GM19328 (cell line): ENCODE measurements at regions not wholly inside any gene's neighbourhood (a gene's known extent, or its start where the extent isn't known, plus 50 kb on each side); places are given as distances from the start of the nearest gene placed in this dataset.
"Not testable (repeated sequence)": the region's sequence is repeated elsewhere in the genome, so short reads cannot be mapped to it uniquely, and the experiment has no call there.

Experiments
- ATAC-seq: cut with Tn5 transposase; IDR thresholded peaks from one replicate; pipeline ENCODE4 v1.9.1; 2021; ENCODE audit warnings: mild to moderate bottlenecking, moderate library complexity; ENCODE audit not compliant: unreplicated experiment

DNA sequence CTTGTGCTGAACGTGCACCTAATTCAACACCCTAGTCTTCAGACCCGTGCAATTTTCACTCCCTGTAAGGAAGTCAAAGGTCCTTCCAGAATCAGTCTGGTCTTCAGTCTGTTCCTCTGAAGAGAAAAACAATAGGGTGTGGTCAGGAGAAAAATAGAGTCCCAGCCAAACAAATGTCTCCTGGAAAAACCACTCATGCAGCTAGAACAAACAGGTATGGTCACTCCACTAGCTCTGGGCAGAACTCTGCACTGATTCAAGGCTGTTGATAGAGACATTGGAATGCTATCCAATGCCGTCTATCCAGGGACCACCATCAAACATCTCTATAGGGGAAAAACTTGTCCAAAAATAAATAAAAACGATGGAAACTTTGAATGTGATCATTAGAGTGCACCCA is 81.8 kb upstream of the MAP3K1 start:
- ATAC-seq: no peak

DNA sequence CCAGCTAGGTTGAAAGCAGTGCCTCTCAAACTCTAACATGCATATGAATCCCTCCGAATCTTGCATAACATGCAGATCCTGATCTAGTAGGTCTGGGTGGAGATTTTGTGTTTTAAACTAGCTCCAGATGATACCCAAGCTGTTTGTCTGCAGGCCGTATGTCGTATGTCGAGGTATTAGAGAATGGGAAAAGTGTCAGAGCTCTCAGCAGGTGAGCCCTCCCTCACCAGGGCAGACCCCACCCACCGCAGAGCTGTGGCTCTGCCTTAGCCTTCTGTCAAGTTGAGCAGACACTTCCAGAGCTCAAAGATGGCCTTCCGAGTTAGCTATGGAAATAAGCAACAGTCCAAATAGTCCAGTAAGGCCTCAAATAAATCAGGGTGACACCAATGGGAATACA is 83.2 kb upstream of the MAP3K1 start:
- no peak for ATAC-seq

GRCh38 chr5:56731473-56731872 is 83.9 kb upstream of the MAP3K1 start:
- not testable (repeated sequence) for ATAC-seq

DNA sequence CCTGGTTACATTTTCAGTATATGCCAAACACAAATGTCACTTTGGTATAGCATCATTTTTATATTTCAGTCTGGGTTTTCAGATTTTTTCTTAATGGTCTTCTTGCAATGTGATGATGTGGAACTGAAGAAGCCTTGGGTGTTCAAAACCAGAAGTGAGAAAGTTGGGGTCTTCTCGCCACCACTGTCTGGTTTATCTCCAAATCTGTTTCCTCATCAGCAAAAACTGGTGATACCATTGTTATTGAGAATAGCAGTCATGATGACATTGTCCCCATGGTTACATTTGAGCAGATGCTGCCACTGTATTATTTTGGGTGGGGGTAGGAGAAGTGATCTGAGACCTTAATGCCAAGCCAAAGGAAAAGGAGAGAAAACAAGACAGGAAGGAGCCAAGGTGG is 85.9 kb upstream of the MAP3K1 start:
- ATAC-seq: no peak

- ATAC-seq: no peak
Measured at GRCh38 chr5:56725711-56726411, 89.5 kb upstream of the MAP3K1 start.

GRCh38 chr5:56724857-56725256 is 90.5 kb upstream of the MAP3K1 start:
- not testable (repeated sequence) for ATAC-seq

GRCh38 chr5:56722317-56722716 is 93.0 kb upstream of the MAP3K1 start:
- no peak for ATAC-seq

DNA sequence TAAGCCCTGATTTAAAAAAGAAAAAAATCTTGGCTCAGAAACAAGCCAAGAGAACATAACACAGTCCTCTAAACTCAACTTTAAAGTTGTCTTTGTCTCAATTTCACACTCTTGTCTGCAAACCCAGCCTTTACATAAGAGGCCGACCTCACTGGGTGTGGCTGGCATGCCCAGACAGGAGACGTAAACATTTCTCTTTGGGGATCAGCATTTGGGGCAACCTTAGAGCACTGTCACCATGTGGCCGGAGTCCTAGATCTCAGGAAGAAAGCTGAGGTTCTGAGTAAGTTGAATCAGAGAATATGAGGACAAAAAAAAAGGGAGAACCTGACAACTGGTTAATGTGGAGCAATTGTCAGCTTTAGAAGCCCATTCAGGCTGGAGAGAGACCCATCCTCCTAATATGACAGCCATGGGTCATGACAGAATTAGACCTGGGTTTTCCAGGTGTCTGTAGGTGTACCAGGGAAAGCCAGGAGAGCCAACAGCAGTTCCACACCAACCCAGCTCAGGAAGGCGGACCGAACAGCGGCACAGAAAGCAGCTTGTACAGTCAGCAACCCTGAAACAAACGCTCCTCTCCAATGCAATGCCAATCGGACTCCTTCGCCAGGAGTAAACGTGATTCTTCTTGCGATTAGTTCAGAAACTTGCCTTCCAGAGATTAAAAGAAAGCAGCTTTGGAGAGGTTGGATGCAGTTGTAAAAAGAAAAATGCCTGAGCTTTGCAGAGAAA is 97.9 kb upstream of the MAP3K1 start:
- ATAC-seq: no peak

GRCh38 chr5:56715986-56716385 is 99.4 kb upstream of the MAP3K1 start:
- ATAC-seq: no peak

GRCh38 chr5:56712895-56713591 is 102.3 kb upstream of the MAP3K1 start:
- ATAC-seq: no peak

- ATAC-seq: no peak
Measured at GRCh38 chr5:56710826-56711590, 104.3 kb upstream of the MAP3K1 start.

DNA sequence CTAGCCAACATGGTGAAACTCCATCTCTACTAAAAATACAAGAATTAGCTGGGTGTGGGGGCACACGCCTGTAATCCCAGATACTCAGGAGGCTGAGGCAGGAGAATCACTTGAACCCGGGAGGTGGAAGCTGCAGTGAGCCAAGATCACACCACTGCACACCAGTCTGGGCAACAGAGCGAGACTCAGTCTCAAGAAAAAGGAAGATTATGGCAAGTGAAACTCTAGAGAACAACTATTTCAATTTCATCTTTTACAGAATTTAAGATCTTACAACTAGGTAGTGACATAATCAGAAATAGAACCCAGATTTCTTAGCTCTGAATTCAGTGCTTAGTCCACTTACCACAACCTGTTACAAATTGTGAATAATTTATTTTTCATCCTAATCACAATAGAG is 108.8 kb upstream of the MAP3K1 start:
- no peak for ATAC-seq

- ATAC-seq: no peak
Measured at GRCh38 chr5:56705217-56705616, 110.1 kb upstream of the MAP3K1 start.

DNA sequence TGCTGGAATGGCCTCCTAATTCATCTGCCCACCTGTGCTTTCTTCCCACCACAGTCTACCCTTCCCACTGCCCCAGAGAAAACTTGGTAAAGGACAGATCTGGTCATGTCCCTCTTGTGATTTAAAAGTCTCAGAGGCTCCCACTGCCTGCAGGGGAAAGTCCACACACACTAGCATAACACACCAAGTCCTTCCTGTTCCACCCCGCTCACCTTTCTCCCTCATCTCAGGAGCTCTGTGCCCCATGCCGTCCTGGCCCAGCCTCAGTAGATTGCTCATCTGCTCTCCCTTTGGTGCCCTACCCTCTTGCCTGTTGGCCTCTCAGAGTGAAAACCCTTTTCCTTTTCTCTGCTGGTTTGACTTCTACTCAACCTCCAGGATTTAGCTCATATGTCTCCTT is 111.4 kb upstream of the MAP3K1 start:
- no peak for ATAC-seq

- no peak for ATAC-seq
Measured at GRCh38 chr5:56700711-56701110, 114.6 kb upstream of the MAP3K1 start.

DNA sequence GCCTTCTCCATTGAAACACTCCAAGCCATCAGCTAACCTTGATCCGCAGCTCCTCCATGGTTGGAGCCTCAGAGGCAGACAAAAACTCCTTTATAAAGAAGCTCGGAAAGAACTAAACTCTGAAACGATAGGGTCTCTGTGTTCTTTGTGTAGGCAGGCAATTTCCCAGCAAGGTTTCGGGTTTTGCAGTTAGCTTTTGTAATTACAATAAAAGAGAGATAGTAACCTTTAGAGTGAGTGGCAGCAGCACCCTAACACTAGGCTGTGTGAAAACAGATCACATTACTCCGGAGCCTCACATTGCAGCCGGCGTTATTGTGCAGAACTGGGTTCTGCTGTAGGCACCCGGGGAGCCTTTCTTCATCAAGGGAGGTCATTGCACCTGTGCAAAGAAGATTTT is 115.8 kb upstream of the MAP3K1 start:
- ATAC-seq: no peak

GRCh38 chr5:56698463-56699381 is 116.6 kb upstream of the MAP3K1 start:
- ATAC-seq: no peak

GRCh38 chr5:56696900-56697299 is 118.4 kb upstream of the MAP3K1 start:
- no peak for ATAC-seq

GRCh38 chr5:56693220-56693579 is 122.1 kb upstream of the MAP3K1 start:
- no peak for ATAC-seq
